HG02973 (cell line): ENCODE measurements at regions not wholly inside any gene's neighbourhood (a gene's known extent, or its start where the extent isn't known, plus 50 kb on each side); places are given as distances from the start of the nearest gene placed in this dataset.

Experiments
- ATAC-seq: cut with Tn5 transposase; IDR thresholded peaks from one replicate; pipeline ENCODE4 v1.9.1; 2021; ENCODE audit warnings: moderate library complexity; ENCODE audit not compliant: unreplicated experiment

DNA sequence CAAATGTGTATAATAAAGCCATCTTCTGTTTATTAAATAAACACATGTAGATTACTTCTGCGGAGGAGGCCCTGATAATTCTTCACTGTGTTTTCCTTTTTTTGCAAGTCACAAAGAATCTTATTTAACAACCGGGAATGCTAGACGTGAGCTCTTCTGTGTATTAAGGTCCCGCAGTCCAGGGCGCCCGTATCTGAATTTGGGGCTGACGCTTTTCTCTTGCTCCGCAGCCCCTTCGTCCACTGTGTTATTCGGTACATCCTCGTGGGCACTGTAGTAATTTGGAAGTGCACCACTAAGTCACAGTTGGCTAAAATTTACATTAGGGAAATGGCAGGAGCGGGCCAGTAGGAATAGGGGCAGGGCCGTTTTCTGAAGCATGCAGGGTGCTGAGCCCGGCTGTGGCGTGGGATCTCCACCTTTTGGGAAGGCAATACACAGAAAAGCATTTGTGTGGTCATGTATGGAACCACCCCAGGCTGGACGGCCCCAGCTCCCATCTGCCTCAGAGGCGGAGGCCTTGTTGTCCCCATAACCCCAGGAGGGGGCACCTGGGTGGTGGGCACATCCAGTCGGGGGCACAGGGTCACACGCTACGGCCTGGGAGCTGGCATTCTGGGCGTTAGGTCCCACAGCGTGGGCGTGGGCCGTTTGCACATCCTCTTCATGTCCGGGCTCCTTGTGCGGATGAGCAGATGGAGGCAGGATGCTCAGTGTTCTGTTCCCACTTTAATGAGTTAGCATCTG lies 258.7 kb upstream of the IRX4 start:
- ATAC-seq, result no peak

DNA sequence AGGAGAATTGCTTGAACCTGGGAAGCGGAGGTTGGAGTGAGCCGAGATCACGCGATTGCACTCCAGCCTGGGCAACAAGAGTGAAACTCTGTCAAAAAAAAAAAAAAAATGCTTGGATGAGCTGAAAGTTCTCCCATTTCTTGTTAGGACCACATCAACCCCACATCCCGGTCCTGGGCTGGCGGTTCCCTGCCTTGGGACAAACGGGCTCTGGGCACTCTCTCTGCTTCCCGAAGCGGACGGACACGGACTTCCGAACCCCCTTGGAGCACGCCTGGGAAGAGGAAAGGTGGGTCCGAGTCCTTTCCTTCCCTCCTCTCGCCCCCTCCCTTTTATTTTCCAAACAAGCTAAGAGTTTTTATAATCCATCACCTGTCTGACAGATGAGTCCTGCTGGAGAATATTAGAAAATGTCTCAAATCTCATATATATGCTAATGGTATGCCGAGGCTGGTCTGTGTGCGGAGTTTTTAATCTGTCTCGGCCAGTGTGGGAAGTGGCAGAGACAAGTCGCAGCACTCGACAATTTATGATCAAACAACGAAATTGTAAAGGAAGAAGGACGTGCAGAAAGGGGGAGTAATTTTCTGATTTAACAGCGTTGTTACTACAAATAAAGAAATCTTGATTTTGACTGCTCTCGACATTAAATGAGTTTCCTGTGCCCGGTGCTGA lies 257.9 kb upstream of the IRX4 start:
- no peak for ATAC-seq

GRCh38 chr5:2139478-2139877 lies 256.8 kb upstream of the IRX4 start:
- no peak for ATAC-seq

GRCh38 chr5:2138896-2139295 lies 256.2 kb upstream of the IRX4 start:
- no peak for ATAC-seq

DNA sequence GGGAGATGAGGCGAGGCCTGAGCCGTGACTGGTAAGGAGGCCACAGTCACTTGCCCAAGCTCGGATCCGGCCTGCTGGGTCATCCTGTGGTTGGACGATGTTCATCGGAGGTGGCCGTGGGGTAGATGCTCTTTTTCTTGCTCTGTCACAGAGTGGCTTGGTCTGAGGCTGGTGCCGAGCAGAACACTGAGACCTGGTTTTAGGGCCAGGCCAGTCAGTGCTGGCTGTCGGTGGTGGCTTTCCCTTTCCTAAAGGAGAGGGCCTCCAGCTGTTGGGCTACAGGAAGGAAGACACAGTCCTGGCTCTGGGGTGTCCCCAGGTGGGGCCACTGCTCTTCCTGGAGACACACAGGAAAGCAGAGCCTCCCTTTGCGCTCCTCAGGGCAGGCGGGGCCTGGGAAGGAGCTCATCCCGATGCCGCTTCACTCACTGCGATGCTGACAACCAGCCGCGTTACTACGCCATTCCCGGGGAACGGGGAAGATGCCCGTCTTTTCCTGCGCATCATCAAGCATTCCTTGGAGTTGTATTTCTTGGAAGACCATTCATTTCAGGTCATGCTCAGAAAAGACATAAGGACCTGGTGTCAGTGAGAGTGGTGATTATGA lies 254.8 kb upstream of the IRX4 start:
- no peak for ATAC-seq

DNA sequence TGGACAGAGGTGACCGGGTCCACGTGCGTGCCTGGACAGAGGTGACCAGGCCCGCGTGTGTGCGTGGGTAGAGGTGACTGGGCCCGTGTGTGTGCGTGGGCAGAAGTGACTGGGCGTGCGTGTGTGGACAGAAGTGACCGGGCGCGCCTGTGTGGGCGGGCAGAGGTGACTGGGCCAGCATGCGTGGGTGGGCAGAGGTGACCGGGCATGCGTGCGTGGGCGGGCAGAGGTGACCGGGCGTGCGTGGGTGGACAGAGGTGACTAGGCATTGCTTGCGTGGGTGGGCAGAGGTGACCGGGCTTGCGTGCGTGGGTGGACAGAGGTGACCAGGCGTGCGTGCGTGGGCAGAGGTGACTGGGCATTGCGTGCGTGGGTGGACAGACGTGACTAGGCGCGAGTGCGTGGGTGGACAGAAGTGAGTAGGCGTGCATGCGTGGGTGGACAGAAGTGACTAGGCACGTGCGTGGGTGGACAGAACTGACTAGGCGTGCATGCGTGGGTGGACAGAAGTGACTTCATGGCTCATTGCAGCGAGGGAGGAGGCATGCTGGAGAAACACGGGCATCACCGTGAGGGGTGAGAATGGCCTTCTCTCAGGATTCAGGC lies 254.1 kb upstream of the IRX4 start:
- ATAC-seq, result no peak

DNA sequence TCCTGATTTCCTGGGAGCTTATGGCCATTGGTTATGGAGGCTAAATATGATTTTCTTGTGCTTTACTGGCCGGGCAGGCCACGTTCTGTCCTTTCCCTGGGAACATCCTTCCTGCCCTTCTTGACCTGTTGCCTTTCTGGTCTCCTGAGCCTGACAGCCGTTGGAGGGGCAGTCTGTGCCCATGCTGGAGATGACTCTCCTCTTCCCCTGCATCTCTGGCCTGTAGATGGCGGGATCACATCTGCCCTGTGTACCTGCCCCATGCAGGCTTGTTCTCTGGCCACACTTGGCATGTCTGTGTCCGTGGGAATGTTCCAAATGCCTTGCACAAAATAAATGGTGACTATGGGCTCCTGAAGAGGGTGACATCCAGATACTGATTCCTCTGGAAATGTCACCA lies 253.1 kb upstream of the IRX4 start:
- ATAC-seq, result no peak

DNA sequence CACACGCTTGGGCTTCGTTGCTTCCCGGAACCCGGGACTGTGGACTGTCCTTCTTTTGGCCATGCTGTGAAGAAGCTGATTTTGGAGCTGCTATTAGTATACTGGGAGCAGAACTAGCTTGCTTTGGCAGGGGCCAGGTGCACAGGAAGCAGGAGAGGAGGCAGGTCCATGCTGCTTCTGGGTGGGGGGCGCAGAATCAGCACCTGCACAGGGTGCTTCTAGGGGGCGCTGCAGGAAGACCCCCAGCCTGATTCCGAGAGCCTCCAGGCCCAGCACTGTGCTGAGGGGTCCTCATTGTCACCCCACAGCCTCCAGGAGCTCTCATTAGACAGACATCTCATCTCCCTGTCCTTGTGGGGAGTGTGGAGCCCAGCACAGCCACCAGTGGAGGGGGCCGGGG lies 252.6 kb upstream of the IRX4 start:
- ATAC-seq, result no peak

- no peak for ATAC-seq
These were observed 252.0 kb upstream of the IRX4 start for GRCh38 chr5:2134543-2135292.

DNA sequence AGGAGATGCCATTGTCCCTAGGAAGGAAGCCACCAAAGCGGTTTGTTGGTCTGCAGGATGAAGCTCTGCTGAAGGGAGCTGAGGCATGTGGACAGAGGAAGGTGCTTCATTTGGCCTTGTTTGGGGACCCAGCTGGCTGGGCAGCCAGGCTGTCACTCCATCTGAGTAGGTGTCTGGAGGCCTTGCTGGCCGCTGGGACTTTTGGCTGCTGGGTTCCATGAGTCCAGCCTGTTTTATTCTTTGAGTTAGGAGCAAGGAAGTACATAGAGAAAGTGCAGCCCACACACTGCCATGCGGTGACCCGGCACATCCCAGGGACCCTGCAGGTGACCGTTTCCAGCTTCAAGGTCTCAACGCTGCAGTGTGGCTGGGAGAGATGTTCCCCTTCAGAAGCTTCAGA lies 251.2 kb upstream of the IRX4 start:
- ATAC-seq, result no peak

DNA sequence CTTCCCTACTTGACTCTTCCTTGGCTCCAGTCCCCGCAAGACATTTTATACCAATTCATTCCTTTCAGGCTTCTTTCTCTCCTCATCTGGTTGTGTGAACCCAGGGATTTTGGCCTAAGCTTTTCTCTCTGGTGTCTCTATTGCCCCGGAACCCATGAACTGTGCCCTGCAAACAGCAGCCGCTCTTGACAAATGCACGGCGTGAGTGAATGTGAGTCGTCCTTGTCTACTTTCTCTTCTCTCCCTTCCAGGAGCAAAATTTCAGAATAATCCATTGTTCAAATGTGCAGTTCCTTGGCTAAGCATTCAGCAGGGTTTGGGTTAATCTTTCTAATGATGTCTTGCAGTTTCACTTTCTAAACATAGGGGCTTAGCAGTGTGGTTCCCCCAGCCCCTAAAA lies 250.4 kb upstream of the IRX4 start:
- no peak for ATAC-seq

GRCh38 chr5:2132497-2132847 lies 249.7 kb upstream of the IRX4 start:
- ATAC-seq, result no peak

- ATAC-seq, result no peak
These were observed 249.2 kb upstream of the IRX4 start for GRCh38 chr5:2131826-2132496.

DNA sequence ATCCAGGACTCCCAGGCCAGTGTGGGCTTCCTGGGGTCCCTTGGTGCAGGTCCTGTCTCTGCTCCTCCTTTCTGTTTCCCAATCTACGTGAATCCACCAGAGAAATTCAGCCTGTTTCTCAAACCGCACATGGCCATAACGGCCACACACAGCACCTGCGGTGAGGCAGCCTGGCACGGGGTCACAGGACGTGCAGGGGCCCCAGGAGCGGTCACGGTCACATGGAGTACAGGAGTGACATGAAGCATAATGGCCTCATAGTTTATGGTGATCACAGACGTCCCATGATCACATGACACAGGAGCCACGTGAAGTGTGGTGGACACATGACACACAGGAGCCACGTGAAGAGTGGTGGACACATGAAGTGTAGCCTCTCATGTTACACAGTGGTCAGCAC lies 248.5 kb upstream of the IRX4 start:
- ATAC-seq, result no peak

DNA sequence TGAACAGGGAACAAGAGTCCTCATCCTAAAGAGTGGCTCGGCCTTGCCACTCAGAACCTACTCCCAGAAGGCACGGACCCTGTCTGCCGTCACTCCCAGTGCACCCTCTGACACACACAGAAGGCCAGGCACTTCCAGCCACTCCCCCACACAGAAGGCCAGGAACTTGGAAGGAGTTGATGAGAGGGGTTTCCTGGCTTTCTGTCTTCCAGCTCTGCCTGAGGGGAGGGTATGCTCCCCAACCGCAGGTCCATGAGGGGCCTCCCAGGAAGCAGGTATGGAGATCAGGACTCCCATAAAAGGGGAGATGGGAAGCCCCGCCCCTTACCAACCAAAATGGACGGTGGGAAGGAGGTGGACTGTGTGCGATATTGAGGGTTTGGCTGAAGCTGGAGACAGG lies 247.6 kb upstream of the IRX4 start:
- ATAC-seq, result no peak

DNA sequence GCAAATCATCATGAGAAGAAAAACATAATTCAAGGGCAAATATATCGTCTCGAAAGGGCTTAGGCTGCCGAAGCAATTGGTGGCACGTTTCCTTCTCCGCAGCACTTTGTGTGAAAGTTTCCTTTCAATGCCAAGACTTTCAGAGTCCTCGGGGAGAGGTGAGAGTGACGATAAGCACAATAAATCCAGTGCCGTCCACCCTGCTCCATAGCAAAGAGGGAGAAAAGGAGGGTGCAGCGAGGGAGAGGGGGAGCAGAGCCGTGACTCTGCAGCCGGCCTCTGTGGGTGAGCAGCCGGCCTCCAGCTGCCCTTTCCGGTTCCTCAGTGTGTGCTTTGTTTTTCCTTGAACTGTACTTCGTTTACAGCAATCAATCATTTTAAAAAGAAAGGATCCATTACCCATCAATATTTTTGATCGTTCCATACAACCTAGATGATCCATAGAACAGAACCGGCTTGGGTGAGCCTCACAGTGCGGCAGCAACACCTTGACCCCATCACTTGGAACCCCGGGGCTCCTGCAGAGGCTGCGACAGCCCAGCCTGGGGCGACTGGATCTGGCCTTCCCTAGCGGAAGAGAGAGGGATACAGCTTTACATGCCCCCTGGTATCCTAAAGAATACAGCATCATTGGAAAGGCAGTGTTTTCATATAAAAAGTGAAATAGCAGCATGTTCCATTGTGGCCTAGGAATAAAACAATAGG lies 247.0 kb upstream of the IRX4 start:
- ATAC-seq, result no peak

DNA sequence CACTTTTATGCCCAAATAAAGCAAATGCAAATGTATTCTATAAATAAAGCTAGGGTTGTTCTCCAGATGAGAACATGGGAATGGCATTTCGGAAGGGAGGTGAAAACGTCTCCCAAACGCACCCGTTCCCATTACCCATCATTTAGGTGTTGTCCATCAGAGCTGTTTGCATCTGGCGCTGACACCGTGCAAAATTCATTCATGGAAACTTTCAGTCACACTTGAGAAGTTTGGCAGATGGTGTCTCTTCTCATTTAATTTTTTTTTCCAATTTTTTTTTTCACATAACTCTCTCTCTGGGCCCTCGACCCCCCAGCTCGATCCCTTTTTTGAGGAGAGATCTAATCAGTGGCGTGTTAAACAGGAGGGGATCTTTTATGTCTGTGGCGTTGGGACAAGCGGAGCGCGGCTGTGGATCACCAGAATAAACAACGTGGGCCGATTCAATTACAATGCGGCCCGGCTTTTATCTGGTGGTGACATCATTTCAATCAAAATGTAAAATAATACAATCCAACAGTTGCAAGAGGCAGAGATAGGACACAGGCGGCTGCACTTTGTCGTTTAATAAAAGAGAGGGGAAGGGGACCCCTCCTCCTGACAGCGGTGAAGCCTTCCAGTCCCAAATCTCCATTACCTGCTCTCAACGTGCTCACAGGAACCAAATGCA lies 246.1 kb upstream of the IRX4 start:
- no peak for ATAC-seq

GRCh38 chr5:2126512-2126911 lies 243.8 kb upstream of the IRX4 start:
- ATAC-seq, result no peak

GRCh38 chr5:2125901-2126265 lies 243.2 kb upstream of the IRX4 start:
- ATAC-seq, result no peak
